NB4 (cell line): ENCODE measurements at regions not wholly inside any gene's neighbourhood (a gene's known extent, or its start where the extent isn't known, plus 50 kb on each side); places are given as distances from the start of the nearest gene placed in this dataset.

Source experiments
- CTCF ChIP-seq: IDR thresholded peaks from one replicate; pipeline ENCODE4 v1.5.1; 2012; ENCODE audit warnings: low read depth, low read length
- MAX ChIP-seq: IDR thresholded peaks from 2 replicates; pipeline ENCODE4 v1.6.1; 2011; ENCODE audit warnings: low read depth, low read length
- POLR2A ChIP-seq: IDR thresholded peaks from 2 replicates; pipeline ENCODE4 v1.6.1; 2011; ENCODE audit warnings: mild to moderate bottlenecking; ENCODE audit not compliant: insufficient read length; ENCODE audit errors: extremely low read depth

GRCh38 chr7:25858200-25858524, 293.8 kb upstream of the NFE2L3 start:
- TF ChIP-seq CTCF: no peak
- no peak for TF ChIP-seq MAX
- no peak for TF ChIP-seq POLR2A
